Parathyroid adenoma (tissue), 2 donors: ENCODE measurements at regions not wholly inside any gene's neighbourhood (a gene's known extent, or its start where the extent isn't known, plus 50 kb on each side); places are given as distances from the start of the nearest gene placed in this dataset.

Experiments used
- H2AFZ ChIP-seq: fragments of 300-600 bp; sonication (generic); one replicate; pipeline ENCODE4 v1.7.0; 2017; ENCODE audit warnings: antibody characterized with exemption, mild to moderate bottlenecking
- H3K27ac ChIP-seq: fragments of 300-600 bp; sonication (generic); one replicate; pipeline ENCODE4 v1.7.0; 2017
- H3K27me3 ChIP-seq: fragments of 300-600 bp; sonication (generic); one replicate; pipeline ENCODE4 v1.7.0; 2017; ENCODE audit warnings: low read length; ENCODE audit not compliant: control insufficient read depth, insufficient read depth
- H3K36me3 ChIP-seq: fragments of 300-600 bp; sonication (generic); one replicate; pipeline ENCODE4 v1.7.0; 2017; ENCODE audit warnings: low read length; ENCODE audit not compliant: control insufficient read depth, insufficient read depth
- H3K4me1 ChIP-seq: fragments of 300-600 bp; sonication (generic); one replicate; pipeline ENCODE4 v1.7.0; 2017; ENCODE audit warnings: control low read depth
- H3K4me2 ChIP-seq: fragments of 300-600 bp; sonication (generic); one replicate; pipeline ENCODE4 v1.7.0; 2017; ENCODE audit warnings: low read length
- H3K4me3 ChIP-seq: fragments of 300-600 bp; sonication (generic); one replicate; pipeline ENCODE4 v1.7.0; 2017; ENCODE audit warnings: low read depth, low read length
- H3K79me2 ChIP-seq: fragments of 300-600 bp; sonication (generic); one replicate; pipeline ENCODE4 v1.7.0; 2017; ENCODE audit warnings: control low read depth
- H3K9ac ChIP-seq: fragments of 300-600 bp; sonication (generic); one replicate; pipeline ENCODE4 v1.7.0; 2017; ENCODE audit warnings: mild to moderate bottlenecking
- H3K9me3 ChIP-seq: fragments of 300-600 bp; sonication (generic); one replicate; pipeline ENCODE4 v1.7.0; 2017; ENCODE audit warnings: low read length; ENCODE audit not compliant: control insufficient read depth
- TF ChIP-seq, protein P1 (sequence below): fragments of 300-600 bp; sonication (generic); IDR thresholded peaks from one replicate; pipeline ENCODE4 v1.7.0; 2017; ENCODE audit warnings: antibody characterized with exemption, mild to moderate bottlenecking
- donor health status: primary hyperparathyroidism.

DNA sequence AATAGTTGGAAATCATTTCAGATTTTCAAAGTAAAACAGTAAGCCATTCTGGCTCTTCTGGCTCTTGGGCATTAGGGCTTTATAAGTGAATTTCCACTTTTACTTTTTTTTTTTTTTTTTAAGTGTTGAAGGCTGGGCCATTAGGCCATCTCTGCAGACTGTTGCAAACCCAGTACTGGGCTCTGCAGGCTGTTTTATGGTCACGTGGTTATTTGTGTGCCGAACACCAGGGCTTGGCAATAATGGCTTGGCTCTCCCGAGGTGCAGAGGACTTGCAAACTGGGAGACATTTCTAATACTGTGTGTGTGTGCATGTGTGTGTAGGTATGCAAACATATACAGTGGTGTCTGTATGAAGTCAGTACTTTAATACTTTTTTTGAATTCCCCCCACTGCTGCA, 194.9 kb upstream of the CDH5 start:
- no peaks in the 10 kb centered on the region for H3K79me2 ChIP-seq
- H3K27ac ChIP-seq: no peak overlapping the region
- no peak overlapping the region for H2AFZ ChIP-seq
- no peaks in the 10 kb centered on the region for H3K27me3 ChIP-seq
- H3K9ac ChIP-seq: no peak overlapping the region
- no peak overlapping the region for H3K4me2 ChIP-seq
- TF ChIP-seq, protein P1, sequence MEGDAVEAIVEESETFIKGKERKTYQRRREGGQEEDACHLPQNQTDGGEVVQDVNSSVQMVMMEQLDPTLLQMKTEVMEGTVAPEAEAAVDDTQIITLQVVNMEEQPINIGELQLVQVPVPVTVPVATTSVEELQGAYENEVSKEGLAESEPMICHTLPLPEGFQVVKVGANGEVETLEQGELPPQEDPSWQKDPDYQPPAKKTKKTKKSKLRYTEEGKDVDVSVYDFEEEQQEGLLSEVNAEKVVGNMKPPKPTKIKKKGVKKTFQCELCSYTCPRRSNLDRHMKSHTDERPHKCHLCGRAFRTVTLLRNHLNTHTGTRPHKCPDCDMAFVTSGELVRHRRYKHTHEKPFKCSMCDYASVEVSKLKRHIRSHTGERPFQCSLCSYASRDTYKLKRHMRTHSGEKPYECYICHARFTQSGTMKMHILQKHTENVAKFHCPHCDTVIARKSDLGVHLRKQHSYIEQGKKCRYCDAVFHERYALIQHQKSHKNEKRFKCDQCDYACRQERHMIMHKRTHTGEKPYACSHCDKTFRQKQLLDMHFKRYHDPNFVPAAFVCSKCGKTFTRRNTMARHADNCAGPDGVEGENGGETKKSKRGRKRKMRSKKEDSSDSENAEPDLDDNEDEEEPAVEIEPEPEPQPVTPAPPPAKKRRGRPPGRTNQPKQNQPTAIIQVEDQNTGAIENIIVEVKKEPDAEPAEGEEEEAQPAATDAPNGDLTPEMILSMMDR: no peak
- H3K4me3 ChIP-seq: no peak overlapping the region
- no peaks in the 10 kb centered on the region for H3K9me3 ChIP-seq
- H3K36me3 ChIP-seq: no peaks in the 10 kb centered on the region
- H3K4me1 ChIP-seq: peaks cover 8% of the 10 kb centered on the region

DNA sequence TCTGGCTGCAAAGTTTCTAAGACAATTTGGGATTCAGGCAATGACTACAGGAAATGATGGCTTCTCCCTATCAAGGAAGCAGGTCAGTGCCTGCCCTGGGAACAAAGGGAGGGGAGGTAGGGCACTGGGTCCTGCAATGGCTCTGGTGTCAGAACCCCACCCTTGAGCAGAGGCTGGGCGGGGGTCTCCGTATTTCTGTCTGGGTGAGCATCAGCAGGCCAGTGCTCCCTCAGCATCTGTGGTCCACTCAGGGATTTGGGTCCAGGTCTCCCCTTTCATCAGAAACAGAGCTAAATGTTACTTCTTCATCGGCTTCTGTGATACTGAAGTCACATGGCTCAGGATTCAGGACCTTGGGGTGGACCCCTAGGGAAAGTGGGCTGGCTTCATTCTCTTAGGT, 195.5 kb upstream of the CDH5 start:
- no peaks in the 10 kb centered on the region for H3K27me3 ChIP-seq
- no peak overlapping the region for H2AFZ ChIP-seq
- H3K79me2 ChIP-seq: no peaks in the 10 kb centered on the region
- H3K9ac ChIP-seq: no peak overlapping the region
- TF ChIP-seq, protein P1: no peak
- H3K9me3 ChIP-seq: no peaks in the 10 kb centered on the region
- H3K4me3 ChIP-seq: no peak overlapping the region
- peaks cover 9% of the 10 kb centered on the region for H3K4me1 ChIP-seq
- no peak overlapping the region for H3K27ac ChIP-seq
- H3K36me3 ChIP-seq: no peaks in the 10 kb centered on the region
- no peak overlapping the region for H3K4me2 ChIP-seq

DNA sequence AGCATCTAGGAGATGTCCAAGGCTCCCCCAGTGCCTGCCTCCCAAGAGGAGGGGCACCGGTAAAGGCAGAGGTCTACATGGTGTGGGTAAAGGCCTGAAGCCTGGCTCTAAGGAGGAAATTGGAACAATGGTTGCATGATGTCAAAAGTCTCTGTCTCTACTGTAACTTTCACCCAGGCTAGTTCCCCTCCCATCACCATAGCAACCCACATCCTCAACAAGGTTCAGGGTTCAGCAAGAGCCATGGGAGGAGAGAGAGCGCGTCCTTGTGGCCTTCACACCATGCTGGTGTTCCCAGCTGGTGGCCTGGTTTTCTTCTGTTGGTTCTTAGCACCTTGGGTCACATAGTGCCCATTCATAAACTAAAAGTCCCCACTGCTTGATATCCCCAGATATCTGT, 196.7 kb upstream of the CDH5 start:
- Histone ChIP-seq H3K4me2 (no peak overlapping the region), H2AFZ (no peak overlapping the region), H3K79me2 (no peaks in the 10 kb centered on the region), H3K27me3 (no peaks in the 10 kb centered on the region), H3K9ac (no peak overlapping the region), H3K4me1 (peaks cover 19% of the 10 kb centered on the region), H3K27ac (no peak overlapping the region), H3K9me3 (no peaks in the 10 kb centered on the region), H3K4me3 (no peak overlapping the region), H3K36me3 (no peaks in the 10 kb centered on the region)
- TF ChIP-seq, protein P1: no peak

DNA sequence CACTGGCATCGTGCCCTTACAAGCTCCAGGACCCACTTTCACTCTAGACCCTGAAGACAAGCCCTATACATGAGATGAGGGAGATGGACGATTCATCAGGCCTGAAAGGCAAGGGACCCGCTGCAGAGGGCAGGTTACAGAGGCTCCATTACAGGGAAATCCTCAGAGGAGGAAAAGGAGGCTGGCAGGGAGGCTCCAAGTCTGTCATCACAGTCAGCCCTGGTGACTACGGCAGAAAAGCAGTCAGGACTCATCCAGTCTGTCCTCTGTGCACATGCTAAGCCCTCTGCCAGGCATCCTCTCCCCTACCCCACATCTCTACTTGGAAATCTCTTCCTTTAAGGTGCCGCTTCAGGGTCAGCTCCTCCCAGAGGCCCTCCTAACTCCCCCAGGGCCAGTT, 197.7 kb upstream of the CDH5 start:
- Histone ChIP-seq H3K4me1 (peaks cover 21% of the 10 kb centered on the region), H3K9me3 (no peaks in the 10 kb centered on the region), H3K9ac (no peak overlapping the region), H3K4me2 (no peak overlapping the region), H3K4me3 (no peak overlapping the region), H3K27ac (no peak overlapping the region), H3K79me2 (no peaks in the 10 kb centered on the region), H2AFZ (peak overlapping the region; percentile 46), H3K27me3 (no peaks in the 10 kb centered on the region), H3K36me3 (no peaks in the 10 kb centered on the region)
- TF ChIP-seq, protein P1: no peak

DNA sequence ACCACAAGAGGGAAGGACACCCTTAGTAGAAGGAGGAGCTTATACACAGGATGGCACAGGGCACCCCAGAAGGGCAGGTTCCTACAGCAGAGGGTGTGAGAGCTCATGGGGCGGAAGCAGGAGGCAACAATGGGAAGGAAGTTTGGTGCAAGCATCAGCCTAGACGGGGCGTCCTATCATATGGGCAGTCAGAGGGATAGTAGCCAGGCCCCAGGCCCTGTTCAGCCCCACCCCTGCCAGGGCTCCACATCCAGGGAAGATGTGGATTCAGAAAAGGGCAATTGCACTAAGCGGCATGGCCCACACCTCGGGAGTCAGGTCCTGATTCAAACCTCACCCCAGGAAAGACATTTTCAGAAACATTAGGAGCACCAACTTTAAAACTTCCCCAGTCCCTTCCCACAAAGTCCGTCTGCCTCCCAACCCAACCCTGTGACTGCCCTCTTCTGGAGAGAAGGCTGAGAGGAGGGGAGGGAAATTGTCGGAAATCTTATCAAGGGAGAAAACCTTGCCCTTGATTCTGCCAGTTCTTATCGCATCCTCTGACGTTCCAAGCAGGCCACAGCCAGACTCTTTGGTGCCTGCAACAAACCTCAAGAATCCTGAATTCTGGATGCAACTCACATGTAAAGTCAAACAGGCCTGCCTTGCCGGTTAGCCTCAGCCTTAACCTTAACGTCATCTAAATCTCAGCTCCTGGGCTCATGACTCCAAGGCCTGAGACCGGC, 198.8 kb upstream of the CDH5 start:
- no peaks in the 10 kb centered on the region for H3K27me3 ChIP-seq
- no peaks in the 10 kb centered on the region for H3K79me2 ChIP-seq
- no peak overlapping the region for H3K27ac ChIP-seq

More for the DNA sequence above, 198.8 kb upstream of the CDH5 start:
- Histone ChIP-seq H3K4me3 (no peak overlapping the region), H2AFZ (peak overlapping the region; percentile 58), H3K9me3 (no peaks in the 10 kb centered on the region), H3K9ac (no peak overlapping the region), H3K4me2 (no peak overlapping the region), H3K36me3 (no peaks in the 10 kb centered on the region), H3K4me1 (peaks cover 23% of the 10 kb centered on the region)
- TF ChIP-seq, protein P1: peak; percentile 46
